CD4-positive, alpha-beta T cell treated with Interleukin-12 subunit alpha and Interleukin-12 subunit beta, for 1 hour (primary cell): ENCODE measurements at regions not wholly inside any gene's neighbourhood (a gene's known extent, or its start where the extent isn't known, plus 50 kb on each side); places are given as distances from the start of the nearest gene placed in this dataset.

ENCODE experiments used
- DNase-seq: peaks from one replicate; pipeline ENCODE4 v3.0.0-alpha.2; 2020

GRCh38 chr11:97351939-97352338 is 962.1 kb downstream of the JRKL start:
- DNase-seq, result no peak

GRCh38 chr11:97354026-97354425 is 964.2 kb downstream of the JRKL start:
- no peak for DNase-seq

GRCh38 chr11:97354576-97354975 is 964.8 kb downstream of the JRKL start:
- DNase-seq, result no peak

- no peak for DNase-seq
These were observed 965.4 kb downstream of the JRKL start for GRCh38 chr11:97355230-97355629.

GRCh38 chr11:97356144-97356543 is 966.3 kb downstream of the JRKL start:
- DNase-seq, result no peak

GRCh38 chr11:97359016-97359415 is 969.2 kb downstream of the JRKL start:
- DNase-seq, result no peak

- no peak for DNase-seq
These were observed 972.1 kb downstream of the JRKL start for GRCh38 chr11:97361812-97362378.

GRCh38 chr11:97363331-97363730 is 973.5 kb downstream of the JRKL start:
- no peak for DNase-seq

- no peak for DNase-seq
These were observed 974.2 kb downstream of the JRKL start for GRCh38 chr11:97364047-97364446.

- no peak for DNase-seq
These were observed 977.7 kb downstream of the JRKL start for GRCh38 chr11:97367406-97368083.

GRCh38 chr11:97389270-97389669 is 999.5 kb downstream of the JRKL start:
- DNase-seq, result no peak

GRCh38 chr11:97398246-97398645 is 1008.4 kb downstream of the JRKL start:
- no peak for DNase-seq

GRCh38 chr11:97409141-97409540 is 1019.3 kb downstream of the JRKL start:
- no peak for DNase-seq

- DNase-seq, result no peak
These were observed 1025.0 kb downstream of the JRKL start for GRCh38 chr11:97414801-97415200.

- no peak for DNase-seq
These were observed 1029.9 kb downstream of the JRKL start for GRCh38 chr11:97419729-97420128.

- no peak for DNase-seq
These were observed 1038.5 kb downstream of the JRKL start for GRCh38 chr11:97428247-97428790.

- DNase-seq, result no peak
These were observed 1041.1 kb downstream of the JRKL start for GRCh38 chr11:97430877-97431276.

- DNase-seq, result no peak
These were observed 1043.1 kb downstream of the JRKL start for GRCh38 chr11:97432926-97433325.

- no peak for DNase-seq
These were observed 1055.7 kb downstream of the JRKL start for GRCh38 chr11:97445561-97445960.

GRCh38 chr11:97451441-97451840 is 1061.6 kb downstream of the JRKL start:
- no peak for DNase-seq

GRCh38 chr11:97454988-97455387 is 1065.2 kb downstream of the JRKL start:
- DNase-seq, result no peak

- DNase-seq, result no peak
These were observed 1070.3 kb downstream of the JRKL start for GRCh38 chr11:97460091-97460490.

GRCh38 chr11:97461044-97461880 is 1071.4 kb downstream of the JRKL start:
- no peak for DNase-seq

GRCh38 chr11:97461934-97462333 is 1072.1 kb downstream of the JRKL start:
- no peak for DNase-seq
